ENCODE measurements at regions not wholly inside any gene's neighbourhood (a gene's known extent, or its start where the extent isn't known, plus 50 kb on each side); places are given as distances from the start of the nearest gene placed in this dataset.

DNA sequence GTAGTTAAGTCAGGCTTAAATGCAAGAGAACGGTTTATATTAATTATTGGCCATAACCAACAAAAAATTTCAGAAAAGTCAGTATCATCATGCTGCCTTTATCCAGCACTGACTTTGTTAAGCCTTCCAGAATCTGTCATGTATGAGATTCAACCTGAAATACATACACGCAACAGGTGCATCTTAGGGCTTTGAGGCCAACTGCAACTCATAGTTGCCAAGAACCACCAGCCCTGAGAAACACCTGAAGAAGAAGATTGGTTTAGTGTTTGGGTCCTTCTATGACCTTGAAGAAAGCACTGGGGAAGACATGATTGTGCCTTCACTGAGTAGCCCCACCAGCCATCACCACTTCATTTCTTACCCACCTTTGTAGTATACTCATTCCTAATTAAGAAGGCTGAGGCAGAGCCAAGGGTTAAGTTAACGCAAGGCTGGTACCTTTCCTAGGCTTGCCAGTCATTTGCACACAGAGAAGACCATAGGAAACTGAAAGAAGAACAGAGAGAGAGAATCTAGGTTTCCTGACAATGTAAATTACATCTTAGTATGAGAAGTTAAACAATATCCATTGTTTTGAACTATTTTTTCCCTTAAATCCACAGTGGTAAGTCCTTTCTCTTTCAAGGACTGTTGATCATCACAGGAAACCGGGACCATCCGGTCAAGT lies 200.1 kb upstream of the PRKCQ start:
- Histone ChIP-seq H3K4me1 (ENCODE audit: insufficient read depth, insufficient read length) (no peaks in the 10 kb centered on the region), H3K4me3 (ENCODE audit: insufficient read length, low read depth) (no peak overlapping the region), H3K9me3 (ENCODE audit: insufficient read depth, low read length) (no peaks in the 10 kb centered on the region), H3K27me3 (ENCODE audit: insufficient read depth, insufficient read length) (no peaks in the 10 kb centered on the region), H3K36me3 (ENCODE audit: insufficient read depth, insufficient read length, low read length) (no peaks in the 10 kb centered on the region), H3K9ac (ENCODE audit: insufficient read length, low read depth) (no peak overlapping the region)
- no peak for TF ChIP-seq YY1 (IDR thresholded peaks at IDR 0.05; ENCODE audit: insufficient read depth, insufficient read length)
- no peak for TF ChIP-seq ZNF274 (IDR thresholded peaks at IDR 0.05; ENCODE audit: low read depth, low read length)
- no peak for TF ChIP-seq SUZ12 (IDR thresholded peaks at IDR 0.05; ENCODE audit: extremely low read depth, insufficient read depth, insufficient read length)
- no peak for DNase-seq (ENCODE audit: low read depth, low spot score)

DNA sequence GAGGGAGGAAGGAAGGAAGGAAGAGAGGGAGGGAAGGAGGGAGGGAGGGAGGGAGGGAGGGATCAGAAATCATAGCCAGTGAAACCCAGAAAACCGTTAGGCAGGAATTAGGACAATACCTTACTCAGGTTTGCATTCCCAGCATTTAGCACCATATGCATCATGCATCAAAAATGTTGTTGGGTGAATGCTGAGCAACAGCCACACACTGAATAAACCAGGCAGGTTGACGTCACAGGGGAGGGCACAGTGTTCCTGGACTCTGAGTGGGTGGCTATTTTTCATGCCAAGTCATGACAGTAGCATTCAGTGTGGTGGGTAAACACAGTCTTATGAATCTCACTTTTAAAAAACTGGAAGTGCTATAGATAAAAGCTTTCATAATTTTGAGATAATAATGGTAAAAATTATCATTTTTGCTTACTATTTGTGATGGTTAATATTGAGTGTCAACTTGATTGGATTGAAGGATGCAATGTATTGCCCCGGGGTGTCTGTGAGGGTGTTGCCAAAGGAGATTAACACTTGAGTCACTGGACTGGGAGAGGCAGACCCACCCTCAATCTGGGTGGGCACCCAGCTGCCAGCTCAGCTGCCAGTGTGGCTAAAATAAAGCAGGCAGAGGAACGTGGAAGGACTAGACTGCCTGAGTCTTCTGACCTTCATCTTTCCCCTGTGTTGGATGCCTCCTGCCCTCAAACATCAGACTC lies 199.1 kb upstream of the PRKCQ start:
- Histone ChIP-seq H3K4me3 (ENCODE audit: insufficient read length, low read depth) (no peak overlapping the region), H3K36me3 (ENCODE audit: insufficient read depth, insufficient read length, low read length) (no peaks in the 10 kb centered on the region), H3K9me3 (ENCODE audit: insufficient read depth, low read length) (no peaks in the 10 kb centered on the region), H3K27me3 (ENCODE audit: insufficient read depth, insufficient read length) (no peaks in the 10 kb centered on the region), H3K4me1 (ENCODE audit: insufficient read depth, insufficient read length) (no peaks in the 10 kb centered on the region), H3K9ac (ENCODE audit: insufficient read length, low read depth) (no peak overlapping the region)
- DNase-seq (ENCODE audit: low read depth, low spot score): no peak
- TF ChIP-seq YY1 (IDR thresholded peaks at IDR 0.05; ENCODE audit: insufficient read depth, insufficient read length) (no peak), SUZ12 (IDR thresholded peaks at IDR 0.05; ENCODE audit: extremely low read depth, insufficient read depth, insufficient read length) (no peak), ZNF274 (IDR thresholded peaks at IDR 0.05; ENCODE audit: low read depth, low read length) (no peak)

DNA sequence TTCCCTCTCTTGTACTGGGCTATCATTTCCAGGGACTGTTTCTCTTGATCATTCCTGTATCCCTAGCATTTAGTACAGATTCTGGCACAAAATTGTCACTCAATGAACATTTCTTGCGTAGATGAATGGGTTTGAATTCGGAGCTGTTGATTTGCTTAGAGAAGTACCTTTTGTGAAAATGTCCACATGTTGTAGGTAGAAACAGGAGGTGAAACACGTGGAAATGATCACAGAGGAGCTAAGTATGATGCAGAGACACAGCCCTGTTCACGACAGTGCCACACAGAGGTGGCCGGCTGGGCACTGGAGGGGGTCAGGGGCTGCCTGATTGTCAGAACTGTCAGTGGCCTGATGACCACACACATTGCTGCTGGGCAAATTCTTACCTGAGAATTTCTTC lies 196.1 kb upstream of the PRKCQ start:
- DNase-seq (ENCODE audit: low read depth, low spot score): no peak
- H3K4me3 ChIP-seq (ENCODE audit: insufficient read length, low read depth): no peak overlapping the region
- no peaks in the 10 kb centered on the region for H3K36me3 ChIP-seq (ENCODE audit: insufficient read depth, insufficient read length, low read length)
- H3K9ac ChIP-seq (ENCODE audit: insufficient read length, low read depth): no peak overlapping the region
- no peak for TF ChIP-seq SUZ12 (IDR thresholded peaks at IDR 0.05; ENCODE audit: extremely low read depth, insufficient read depth, insufficient read length)
- TF ChIP-seq ZNF274 (IDR thresholded peaks at IDR 0.05; ENCODE audit: low read depth, low read length): no peak
- no peak for TF ChIP-seq YY1 (IDR thresholded peaks at IDR 0.05; ENCODE audit: insufficient read depth, insufficient read length)
- no peaks in the 10 kb centered on the region for H3K4me1 ChIP-seq (ENCODE audit: insufficient read depth, insufficient read length)
- no peaks in the 10 kb centered on the region for H3K9me3 ChIP-seq (ENCODE audit: insufficient read depth, low read length)
- no peaks in the 10 kb centered on the region for H3K27me3 ChIP-seq (ENCODE audit: insufficient read depth, insufficient read length)

DNA sequence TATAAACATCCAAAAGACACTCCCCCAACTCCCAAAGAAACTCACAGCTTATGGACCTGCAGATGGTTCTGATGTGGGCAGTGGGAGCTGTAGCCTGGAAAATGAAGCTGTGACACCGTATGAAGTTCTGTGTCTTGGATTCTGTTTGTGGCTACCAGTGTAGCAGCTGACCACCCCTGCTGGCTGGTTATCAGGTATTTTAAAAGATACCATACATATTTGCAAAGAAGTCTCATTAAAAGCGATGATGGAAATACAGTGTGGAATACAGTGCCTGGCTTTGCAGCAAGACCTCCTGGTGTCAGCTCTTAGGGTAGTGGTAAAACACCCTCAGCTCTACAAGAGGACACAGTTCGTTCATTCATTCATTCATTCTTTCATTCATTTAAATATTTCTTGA lies 194.3 kb upstream of the PRKCQ start:
- Histone ChIP-seq H3K9ac (ENCODE audit: insufficient read length, low read depth) (no peak overlapping the region), H3K9me3 (ENCODE audit: insufficient read depth, low read length) (no peaks in the 10 kb centered on the region), H3K27me3 (ENCODE audit: insufficient read depth, insufficient read length) (no peaks in the 10 kb centered on the region), H3K36me3 (ENCODE audit: insufficient read depth, insufficient read length, low read length) (no peaks in the 10 kb centered on the region), H3K4me3 (ENCODE audit: insufficient read length, low read depth) (no peak overlapping the region), H3K4me1 (ENCODE audit: insufficient read depth, insufficient read length) (no peaks in the 10 kb centered on the region)
- TF ChIP-seq YY1 (IDR thresholded peaks at IDR 0.05; ENCODE audit: insufficient read depth, insufficient read length) (no peak), SUZ12 (IDR thresholded peaks at IDR 0.05; ENCODE audit: extremely low read depth, insufficient read depth, insufficient read length) (no peak), ZNF274 (IDR thresholded peaks at IDR 0.05; ENCODE audit: low read depth, low read length) (no peak)
- no peak for DNase-seq (ENCODE audit: low read depth, low spot score)

DNA sequence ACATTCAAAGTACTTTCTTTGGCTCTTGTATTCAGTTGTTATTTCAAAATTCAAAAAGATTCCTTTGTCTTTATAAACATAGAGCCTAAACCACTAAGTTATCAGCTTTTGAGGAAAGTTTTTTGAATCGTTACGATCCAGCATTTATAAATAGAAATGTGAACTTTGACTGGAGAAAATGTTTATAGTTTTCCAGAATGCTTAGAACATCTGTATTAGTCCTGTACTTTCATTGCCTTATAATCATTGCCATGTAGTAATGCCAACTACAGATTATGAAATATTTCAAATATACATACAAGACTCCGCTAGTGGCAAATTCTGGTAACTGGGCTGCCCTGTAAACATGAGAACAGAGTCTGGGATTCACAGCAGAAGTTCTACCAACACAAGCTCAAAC lies 191.3 kb upstream of the PRKCQ start:
- Histone ChIP-seq H3K9me3 (ENCODE audit: insufficient read depth, low read length) (no peaks in the 10 kb centered on the region), H3K27me3 (ENCODE audit: insufficient read depth, insufficient read length) (no peaks in the 10 kb centered on the region), H3K9ac (ENCODE audit: insufficient read length, low read depth) (no peak overlapping the region), H3K4me3 (ENCODE audit: insufficient read length, low read depth) (no peak overlapping the region), H3K4me1 (ENCODE audit: insufficient read depth, insufficient read length) (no peaks in the 10 kb centered on the region), H3K36me3 (ENCODE audit: insufficient read depth, insufficient read length, low read length) (no peaks in the 10 kb centered on the region)
- TF ChIP-seq ZNF274 (IDR thresholded peaks at IDR 0.05; ENCODE audit: low read depth, low read length): no peak
- TF ChIP-seq SUZ12 (IDR thresholded peaks at IDR 0.05; ENCODE audit: extremely low read depth, insufficient read depth, insufficient read length): no peak
- no peak for TF ChIP-seq YY1 (IDR thresholded peaks at IDR 0.05; ENCODE audit: insufficient read depth, insufficient read length)
- no peak for DNase-seq (ENCODE audit: low read depth, low spot score)

DNA sequence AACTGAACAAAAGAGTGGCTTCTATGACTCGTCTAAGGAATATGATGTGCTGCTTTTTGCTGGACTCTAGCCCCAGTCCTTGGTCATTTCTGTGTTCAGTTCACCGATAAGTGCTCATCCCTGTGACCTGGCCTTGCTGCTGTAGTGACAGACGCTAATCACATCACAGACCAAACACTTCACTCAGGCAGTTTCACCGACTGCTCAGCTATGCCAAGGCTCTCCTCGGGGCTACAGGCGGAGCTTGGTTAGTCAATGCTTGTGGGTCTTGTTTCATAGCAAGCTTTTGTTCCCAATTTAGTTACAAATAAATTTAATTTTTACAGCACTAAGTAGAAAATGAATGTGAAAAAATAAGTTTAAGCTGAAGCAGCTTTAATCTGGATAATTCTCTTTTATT lies 190.8 kb upstream of the PRKCQ start:
- H3K36me3 ChIP-seq (ENCODE audit: insufficient read depth, insufficient read length, low read length): no peaks in the 10 kb centered on the region
- H3K4me1 ChIP-seq (ENCODE audit: insufficient read depth, insufficient read length): no peaks in the 10 kb centered on the region
- no peak overlapping the region for H3K9ac ChIP-seq (ENCODE audit: insufficient read length, low read depth)
- H3K9me3 ChIP-seq (ENCODE audit: insufficient read depth, low read length): no peaks in the 10 kb centered on the region
- DNase-seq (ENCODE audit: low read depth, low spot score): no peak
- no peak overlapping the region for H3K4me3 ChIP-seq (ENCODE audit: insufficient read length, low read depth)
- no peaks in the 10 kb centered on the region for H3K27me3 ChIP-seq (ENCODE audit: insufficient read depth, insufficient read length)
- TF ChIP-seq ZNF274 (IDR thresholded peaks at IDR 0.05; ENCODE audit: low read depth, low read length) (no peak), SUZ12 (IDR thresholded peaks at IDR 0.05; ENCODE audit: extremely low read depth, insufficient read depth, insufficient read length) (no peak), YY1 (IDR thresholded peaks at IDR 0.05; ENCODE audit: insufficient read depth, insufficient read length) (no peak)

DNA sequence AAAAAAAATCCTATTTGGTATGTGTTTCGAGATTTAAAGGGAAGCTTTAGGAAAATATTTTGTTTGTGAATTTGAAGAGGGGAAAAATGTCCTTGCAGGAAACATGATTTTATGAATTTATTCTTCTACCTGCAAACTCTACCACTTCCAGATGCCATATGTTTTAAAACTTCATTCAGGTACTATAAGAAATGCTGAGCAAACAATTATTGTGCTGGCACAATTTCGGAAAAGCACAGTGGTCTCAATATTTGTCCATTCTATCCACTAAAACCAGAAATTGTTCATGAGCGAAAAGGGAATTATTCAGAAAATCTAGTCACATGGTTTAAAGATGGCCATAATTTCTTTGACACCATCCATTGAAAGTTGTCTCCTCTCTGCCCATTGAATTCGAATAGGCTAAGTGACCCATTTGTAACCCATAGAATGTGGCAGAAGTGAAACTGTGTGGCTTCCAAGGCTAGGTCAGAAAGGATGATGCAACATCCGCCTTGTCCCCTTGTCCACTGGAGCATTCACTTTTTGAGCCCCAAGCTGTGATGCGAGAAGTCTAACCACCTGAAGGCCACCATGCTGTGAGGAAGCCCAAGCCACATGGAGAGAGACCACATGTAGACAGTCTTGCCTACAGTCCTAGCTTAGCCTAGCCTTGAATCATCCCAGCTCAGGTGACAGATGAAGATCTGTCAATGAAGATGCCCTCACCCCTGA lies 189.8 kb upstream of the PRKCQ start:
- Histone ChIP-seq H3K9me3 (ENCODE audit: insufficient read depth, low read length) (no peaks in the 10 kb centered on the region), H3K36me3 (ENCODE audit: insufficient read depth, insufficient read length, low read length) (no peaks in the 10 kb centered on the region), H3K4me3 (ENCODE audit: insufficient read length, low read depth) (no peak overlapping the region), H3K4me1 (ENCODE audit: insufficient read depth, insufficient read length) (no peaks in the 10 kb centered on the region), H3K9ac (ENCODE audit: insufficient read length, low read depth) (no peak overlapping the region), H3K27me3 (ENCODE audit: insufficient read depth, insufficient read length) (no peaks in the 10 kb centered on the region)
- TF ChIP-seq YY1 (IDR thresholded peaks at IDR 0.05; ENCODE audit: insufficient read depth, insufficient read length): no peak
- no peak for TF ChIP-seq SUZ12 (IDR thresholded peaks at IDR 0.05; ENCODE audit: extremely low read depth, insufficient read depth, insufficient read length)
- TF ChIP-seq ZNF274 (IDR thresholded peaks at IDR 0.05; ENCODE audit: low read depth, low read length): no peak
- DNase-seq (ENCODE audit: low read depth, low spot score): no peak

All from NT2/D1 (cell line).